Right renal cortex interstitium (tissue), 3 donors: ENCODE measurements at regions not wholly inside any gene's neighbourhood (a gene's known extent, or its start where the extent isn't known, plus 50 kb on each side); places are given as distances from the start of the nearest gene placed in this dataset.

Source experiments
- DNase-seq, 3 donors: peaks; one replicate each; pipeline ENCODE4 v3.0.0-alpha.2; 2013; ENCODE audit warnings: low read depth in 3 of 3, low spot score in 2 of 3

- DNase-seq: no peak
Measured at GRCh38 chr7:108947526-108947925, 377.9 kb downstream of the DNAJB9 start.

- DNase-seq: no peak
Measured at GRCh38 chr7:108972004-108972403, 402.3 kb downstream of the DNAJB9 start.

GRCh38 chr7:108973075-108973474, 403.4 kb downstream of the DNAJB9 start:
- DNase-seq: peak in 2 of 3 donors; percentile 1 to 3

- DNase-seq: no peak
Measured at GRCh38 chr7:108974641-108975040, 405.0 kb downstream of the DNAJB9 start.

- no peak for DNase-seq
Measured at GRCh38 chr7:108985037-108985436, 415.4 kb downstream of the DNAJB9 start.

- no peak for DNase-seq
Measured at GRCh38 chr7:108989319-108989718, 419.6 kb downstream of the DNAJB9 start.

- no peak for DNase-seq
Measured at GRCh38 chr7:108997480-108997879, 427.8 kb downstream of the DNAJB9 start.

GRCh38 chr7:109003742-109004141, 434.1 kb downstream of the DNAJB9 start:
- DNase-seq: no peak

- DNase-seq: no peak
Measured at GRCh38 chr7:109009636-109010035, 440.0 kb downstream of the DNAJB9 start.

- DNase-seq: no peak
Measured at GRCh38 chr7:109020251-109020650, 450.6 kb downstream of the DNAJB9 start.

- DNase-seq: no peak
Measured at GRCh38 chr7:109021390-109021789, 451.7 kb downstream of the DNAJB9 start.

GRCh38 chr7:109029866-109030265, 460.2 kb downstream of the DNAJB9 start:
- no peak for DNase-seq

- DNase-seq: no peak
Measured at GRCh38 chr7:109044691-109045090, 475.0 kb downstream of the DNAJB9 start.

- no peak for DNase-seq
Measured at GRCh38 chr7:109049366-109049765, 479.7 kb downstream of the DNAJB9 start.

GRCh38 chr7:109059089-109059488, 489.4 kb downstream of the DNAJB9 start:
- no peak for DNase-seq

GRCh38 chr7:109062798-109063197, 493.1 kb downstream of the DNAJB9 start:
- no peak for DNase-seq

- no peak for DNase-seq
Measured at GRCh38 chr7:109073543-109073942, 503.9 kb downstream of the DNAJB9 start.

- no peak for DNase-seq
Measured at GRCh38 chr7:109076396-109076972, 506.8 kb downstream of the DNAJB9 start.

- no peak for DNase-seq
Measured at GRCh38 chr7:109091042-109091441, 521.4 kb downstream of the DNAJB9 start.

GRCh38 chr7:109092268-109092667, 522.6 kb downstream of the DNAJB9 start:
- DNase-seq: no peak

- DNase-seq: no peak
Measured at GRCh38 chr7:109101332-109101731, 531.7 kb downstream of the DNAJB9 start.

- no peak for DNase-seq
Measured at GRCh38 chr7:109109558-109109957, 539.9 kb downstream of the DNAJB9 start.

- no peak for DNase-seq
Measured at GRCh38 chr7:109111086-109111485, 541.4 kb downstream of the DNAJB9 start.
